ENCODE measurements at regions not wholly inside any gene's neighbourhood (a gene's known extent, or its start where the extent isn't known, plus 50 kb on each side); places are given as distances from the start of the nearest gene placed in this dataset.
"Not testable (repeated sequence)": the region's sequence is repeated elsewhere in the genome, so short reads cannot be mapped to it uniquely, and the experiment has no call there.

- no peak for DNase-seq
Measured at GRCh38 chr4:79604152-79604551, 196.1 kb upstream of the GK2 start.

GRCh38 chr4:79603681-79604080, 195.7 kb upstream of the GK2 start:
- no peak for DNase-seq

- DNase-seq, result no peak
Measured at GRCh38 chr4:79599691-79600090, 191.7 kb upstream of the GK2 start.

GRCh38 chr4:79598801-79599200, 190.8 kb upstream of the GK2 start:
- no peak for DNase-seq

- DNase-seq, result no peak
Measured at GRCh38 chr4:79598214-79598613, 190.2 kb upstream of the GK2 start.

GRCh38 chr4:79597266-79597665, 189.2 kb upstream of the GK2 start:
- peak; percentile 17 for DNase-seq

- not testable (repeated sequence) for DNase-seq
Measured at GRCh38 chr4:79592218-79592617, 184.2 kb upstream of the GK2 start.

- DNase-seq, result peak; percentile 4
Measured at GRCh38 chr4:79588679-79589078, 180.7 kb upstream of the GK2 start.

- DNase-seq, result not testable (repeated sequence)
Measured at GRCh38 chr4:79587207-79587606, 179.2 kb upstream of the GK2 start.

GRCh38 chr4:79585834-79586233, 177.8 kb upstream of the GK2 start:
- no peak for DNase-seq

- DNase-seq, result no peak
Measured at GRCh38 chr4:79585330-79585729, 177.3 kb upstream of the GK2 start.

GRCh38 chr4:79584902-79585301, 176.9 kb upstream of the GK2 start:
- no peak for DNase-seq

GRCh38 chr4:79584352-79584751, 176.3 kb upstream of the GK2 start:
- DNase-seq, result no peak

- no peak for DNase-seq
Measured at GRCh38 chr4:79578606-79579005, 170.6 kb upstream of the GK2 start.

GRCh38 chr4:79576429-79576753, 168.4 kb upstream of the GK2 start:
- DNase-seq, result peak; percentile 1

GRCh38 chr4:79575709-79576428, 167.8 kb upstream of the GK2 start:
- no peak for DNase-seq

GRCh38 chr4:79574741-79575451, 166.9 kb upstream of the GK2 start:
- no peak for DNase-seq

- DNase-seq, result no peak
Measured at GRCh38 chr4:79563219-79563618, 155.2 kb upstream of the GK2 start.

GRCh38 chr4:79561751-79562150, 153.7 kb upstream of the GK2 start:
- DNase-seq, result no peak

- not testable (repeated sequence) for DNase-seq
Measured at GRCh38 chr4:79559398-79559797, 151.4 kb upstream of the GK2 start.

GRCh38 chr4:79552311-79552710, 144.3 kb upstream of the GK2 start:
- no peak for DNase-seq

GRCh38 chr4:79551555-79551954, 143.5 kb upstream of the GK2 start:
- DNase-seq, result no peak

GRCh38 chr4:79547851-79548250, 139.8 kb upstream of the GK2 start:
- DNase-seq, result no peak

- not testable (repeated sequence) for DNase-seq
Measured at GRCh38 chr4:79545292-79545691, 137.3 kb upstream of the GK2 start.

GRCh38 chr4:79540143-79540542, 132.1 kb upstream of the GK2 start:
- DNase-seq, result no peak

All from EL (cell line).